HepG2 (cell line): ENCODE measurements at regions not wholly inside any gene's neighbourhood (a gene's known extent, or its start where the extent isn't known, plus 50 kb on each side); places are given as distances from the start of the nearest gene placed in this dataset.

Source experiments
- ATAC-seq: fragments of 200-7000 bp; cut with Tn5 transposase; 3 replicates; pipeline ENCODE4 v1.9.1; 2020; ENCODE audit warnings: mild to moderate bottlenecking, moderate library complexity
- BruUV-seq: library from RNA; stranded (reverse); fragments of 400-500 nt; replicated peaks from 2 replicates; lab custom pipeline; 2021; lab: Mats Ljungman, UMichigan
- CTCF ChIA-PET: fragments of 300-600 bp; formaldehyde crosslinking; extraction: SDS; loops from one replicate; lab custom pipeline; 2021; ENCODE audit warnings: low total read pairs, inconsistent platforms, low intra/inter-chr PET ratio; lab: Yijun Ruan, JAX
- POLR2A ChIA-PET: fragments of 350-600 bp; sonication (Branson Sonifier 250); formaldehyde crosslinking; loops from one replicate; lab custom pipeline; 2020; ENCODE audit warnings: antibody characterized with exemption, inconsistent platforms; lab: Yijun Ruan, JAX
- DNase-seq: peaks from one replicate; pipeline ENCODE4 v3.0.0-alpha.2; 2015; ENCODE audit warnings: low spot score
- FAIRE-seq: peaks from 3 replicates; lab custom pipeline; 2011; peaks lifted over from hg19 to GRCh38; lab: Jason Lieb, UNC
- H2AFZ ChIP-seq: one replicate; pipeline ENCODE4 v1.6.1; 2011; ENCODE audit warnings: low read length, inconsistent platforms
- H3K27ac ChIP-seq: fragments of 300-600 bp; 3 replicates; pipeline ENCODE4 v1.8.0; 2011; ENCODE audit warnings: mixed run types, mild to moderate bottlenecking, mixed read lengths, low read length, inconsistent platforms; ENCODE audit not compliant: insufficient read depth; ENCODE audit errors: extremely low read length
- H3K27me3 ChIP-seq, 2 experiments: fragments of 200-600 bp in 1 of 2; 2 replicates in 1 of 2; 3 replicates in 1 of 2; pipeline versions ENCODE4 v1.6.0 to v1.8.0; 2011; ENCODE audit warnings: low read length in 2 of 2, mild to moderate bottlenecking in 2 of 2, moderate library complexity in 2 of 2, inconsistent platforms in 1 of 2; ENCODE audit not compliant: insufficient read depth in 2 of 2, control insufficient read depth in 1 of 2
- H3K36me3 ChIP-seq, 2 experiments: fragments of 200-600 bp in 1 of 2; replicated peaks in 1 of 2; 2 replicates in 1 of 2; 3 replicates in 1 of 2; pipeline versions ENCODE4 v1.5.1 to v1.8.0; 2011; ENCODE audit warnings: low read length in 2 of 2, inconsistent platforms in 1 of 2; ENCODE audit not compliant: insufficient read depth in 2 of 2, control insufficient read depth in 1 of 2
- H3K4me1 ChIP-seq: 2 replicates; pipeline ENCODE4 v1.5.1; 2012; ENCODE audit warnings: low read length, inconsistent platforms; ENCODE audit not compliant: insufficient read depth
- H3K4me2 ChIP-seq: 2 replicates; pipeline ENCODE4 v1.6.0; 2011; ENCODE audit warnings: low read depth, low read length, inconsistent platforms
- H3K4me3 ChIP-seq, 3 experiments: fragments of 200-600 bp in 1 of 3; sonication (generic), shearing (Covaris generic) in 1 of 3; replicated peaks in 1 of 3; 2 replicates each; pipeline ENCODE4 v1.5.1; 2011 to 2016; ENCODE audit warnings: low read length in 3 of 3, inconsistent platforms in 2 of 3, low read depth in 2 of 3, mild to moderate bottlenecking in 2 of 3, control low read depth in 1 of 3, mixed read lengths in 1 of 3; ENCODE audit not compliant: insufficient read depth in 1 of 3
- H3K79me2 ChIP-seq: one replicate; pipeline ENCODE4 v1.6.1; 2011; ENCODE audit warnings: low read length, inconsistent platforms; ENCODE audit not compliant: insufficient read depth
- H3K9ac ChIP-seq: 2 replicates; pipeline ENCODE4 v1.6.0; 2011; ENCODE audit warnings: mild to moderate bottlenecking, low read depth, low read length, inconsistent platforms; ENCODE audit not compliant: insufficient read depth
- H3K9me3 ChIP-seq: 2 replicates; pipeline ENCODE4 v1.5.1; 2012; ENCODE audit warnings: mild to moderate bottlenecking, low read length
- H4K20me1 ChIP-seq: 2 replicates; pipeline ENCODE4 v1.6.0; 2011; ENCODE audit warnings: inconsistent platforms, mild to moderate bottlenecking, low read length, moderate library complexity; ENCODE audit not compliant: insufficient read depth
- AGO2 ChIP-seq: fragments of 200-400 bp; formaldehyde crosslinking; optimal IDR thresholded peaks from 2 replicates; pipeline ENCODE3; 2017; ENCODE audit warnings: mild to moderate bottlenecking, low read depth, low read length, moderate library complexity
- ARNT ChIP-seq: fragments of 450-650 bp; IDR thresholded peaks from 2 replicates; pipeline ENCODE4 v1.6.1; 2017
- CSRNP2 ChIP-seq: sonication (generic); formaldehyde crosslinking; conservative IDR thresholded peaks from 2 replicates; pipeline ENCODE4 v1.8.0; 2022; ENCODE audit warnings: low read depth, missing genetic modification reagents
- E2F2 ChIP-seq: sonication (generic); formaldehyde crosslinking; IDR thresholded peaks from 2 replicates; pipeline ENCODE4 v1.4.0; 2020; ENCODE audit warnings: missing genetic modification reagents, borderline replicate concordance
- ZFP36 ChIP-seq: fragments of 150-350 bp; IDR thresholded peaks from 2 replicates; pipeline ENCODE4 v1.6.1; 2018; ENCODE audit warnings: borderline replicate concordance, low read length, low read depth; ENCODE audit not compliant: partially characterized antibody
- ZNF10 ChIP-seq: sonication (generic); formaldehyde crosslinking; IDR thresholded peaks from 2 replicates; pipeline ENCODE4 v1.4.0; 2020; ENCODE audit warnings: mild to moderate bottlenecking, low read depth, missing genetic modification reagents, borderline replicate concordance
- ZNF512B ChIP-seq: sonication (generic); formaldehyde crosslinking; IDR thresholded peaks from 2 replicates; pipeline ENCODE4 v1.5.1; 2020; ENCODE audit warnings: missing genetic modification reagents, mild to moderate bottlenecking, borderline replicate concordance
- ZNF513 ChIP-seq: sonication (generic); formaldehyde crosslinking; conservative IDR thresholded peaks from 2 replicates; pipeline ENCODE4 v1.5.0; 2020; ENCODE audit warnings: missing genetic modification reagents
- ZNF678 ChIP-seq: sonication (generic); formaldehyde crosslinking; IDR thresholded peaks from 2 replicates; pipeline ENCODE4 v1.4.0; 2020; ENCODE audit warnings: mild to moderate bottlenecking, missing genetic modification reagents
- ZNF777 ChIP-seq: sonication (generic); formaldehyde crosslinking; IDR thresholded peaks from 2 replicates; pipeline ENCODE4 v1.4.0; 2020; ENCODE audit warnings: missing genetic modification reagents
- WGBS: methylation state at CpG from one replicate; pipeline ENCODE4 v1.1.6; 2017; ENCODE audit warnings: low lambda C conversion rate; 5-methylcytosine and 5-hydroxymethylcytosine counted together
- in situ Hi-C: cut with HindIII; loops from 2 replicates; pipeline ENCODE4 v1.10.0; 2017; ENCODE audit warnings: low pct_unique_long_range_greater_than_20kb; ENCODE audit not compliant: extremely low pct_ligation_motif_present
- intact Hi-C: fragments of 100-400 bp; cut with micrococcal nuclease; formaldehyde crosslinking; loops from one replicate; pipeline ENCODE4 v1.10.0; 2022; ENCODE audit not compliant: unreplicated experiment

- H4K20me1 ChIP-seq = no peaks in the 10 kb centered on the region
- no peak overlapping the region for H3K9ac ChIP-seq
- no peaks in the 10 kb centered on the region for H3K27me3 ChIP-seq
- POLR2A ChIA-PET = no interaction called here
- H3K79me2 ChIP-seq = no peaks in the 10 kb centered on the region
- intact Hi-C loops (no loop called here), in situ Hi-C loops (no loop called here)
- ATAC-seq (no peak), DNase-seq (no peak), FAIRE-seq (no peak)
- CTCF ChIA-PET = no interaction called here
- no peaks in the 10 kb centered on the region; the same call in 1 of the 2 replicates for H3K9me3 ChIP-seq
- no peak for TF ChIP-seq CSRNP2 (CRISPR knock-in tag)
- TF ChIP-seq ZFP36 = no peak
- no peak for TF ChIP-seq ZNF777 (CRISPR knock-in tag)
- no peak for TF ChIP-seq E2F2 (CRISPR knock-in tag)
- no peak for TF ChIP-seq ARNT
- no peak overlapping the region for H3K27ac ChIP-seq
- H2AFZ ChIP-seq = no peak overlapping the region
- no peak overlapping the region for H3K4me3 ChIP-seq
- H3K4me1 ChIP-seq = no peaks in the 10 kb centered on the region
- no TSS peak for BruUV-seq
- H3K4me2 ChIP-seq = no peak overlapping the region
- H3K36me3 ChIP-seq = no peaks in the 10 kb centered on the region
- 0% methylated on average over 5 of the region's 5 CpGs for WGBS
Measured at GRCh38 chrX:6307156-6307555, 78.5 kb upstream of the NLGN4X start.

GRCh38 chrX:6299724-6300123 lies 71.1 kb upstream of the NLGN4X start:
- POLR2A ChIA-PET = no interaction called here
- intact Hi-C loops = no loop called here
- TF ChIP-seq ZNF513 (CRISPR knock-in tag) = no peak
- no peak for TF ChIP-seq ZNF678
- no peak for TF ChIP-seq ZNF512B (CRISPR knock-in tag)
- TF ChIP-seq AGO2 = no peak
- no peak for TF ChIP-seq ZNF10 (CRISPR knock-in tag)
- no peak overlapping the region for H3K27ac ChIP-seq
- no peak overlapping the region for H3K4me3 ChIP-seq
- H3K36me3 ChIP-seq = no peaks in the 10 kb centered on the region
- no peak overlapping the region for H3K4me2 ChIP-seq
- H3K79me2 ChIP-seq = no peaks in the 10 kb centered on the region
- FAIRE-seq (no peak), ATAC-seq (no peak), DNase-seq (no peak)
- no peaks in the 10 kb centered on the region for H3K27me3 ChIP-seq
- in situ Hi-C loops = no loop called here
- H4K20me1 ChIP-seq = no peaks in the 10 kb centered on the region
- no peak overlapping the region for H2AFZ ChIP-seq
- 28% methylated on average over 6 of the region's 6 CpGs for WGBS
- H3K9me3 ChIP-seq = peaks cover 8% of the 10 kb centered on the region; the same call in 1 of the 2 replicates
- CTCF ChIA-PET = no interaction called here
- no peak overlapping the region for H3K9ac ChIP-seq
- H3K4me1 ChIP-seq = no peaks in the 10 kb centered on the region
- BruUV-seq = no TSS peak
